NCI-H2196 treated with DMSO at 0.1 percent for 48 hours (cell line): ENCODE measurements at regions not wholly inside any gene's neighbourhood (a gene's known extent, or its start where the extent isn't known, plus 50 kb on each side); places are given as distances from the start of the nearest gene placed in this dataset.

Experiments
- DNase-seq: peaks from one replicate; lab custom pipeline; 2025; ENCODE audit not compliant: unreplicated experiment; lab: John Stamatoyannopoulos, UW

GRCh38 chr1:30638811-30639210 lies 84.6 kb downstream of the MATN1 start:
- no peak for DNase-seq

- DNase-seq: no peak
Measured at GRCh38 chr1:30638086-30638485, 85.3 kb downstream of the MATN1 start.

GRCh38 chr1:30637183-30637980 lies 86.0 kb downstream of the MATN1 start:
- no peak for DNase-seq

GRCh38 chr1:30636621-30637020 lies 86.8 kb downstream of the MATN1 start:
- DNase-seq: no peak

GRCh38 chr1:30635391-30635975 lies 87.9 kb downstream of the MATN1 start:
- no peak for DNase-seq

- no peak for DNase-seq
Measured at GRCh38 chr1:30634507-30634906, 88.9 kb downstream of the MATN1 start.

- no peak for DNase-seq
Measured at GRCh38 chr1:30633294-30633693, 90.1 kb downstream of the MATN1 start.

GRCh38 chr1:30632481-30632880 lies 90.9 kb downstream of the MATN1 start:
- DNase-seq: no peak

- no peak for DNase-seq
Measured at GRCh38 chr1:30631700-30632099, 91.7 kb downstream of the MATN1 start.

GRCh38 chr1:30629501-30629900 lies 93.9 kb downstream of the MATN1 start:
- no peak for DNase-seq

- no peak for DNase-seq
Measured at GRCh38 chr1:30627994-30628393, 95.4 kb downstream of the MATN1 start.

- DNase-seq: no peak
Measured at GRCh38 chr1:30627206-30627605, 96.2 kb downstream of the MATN1 start.

- no peak for DNase-seq
Measured at GRCh38 chr1:30623431-30623830, 100.0 kb downstream of the MATN1 start.

- no peak for DNase-seq
Measured at GRCh38 chr1:30619619-30620018, 103.8 kb downstream of the MATN1 start.

GRCh38 chr1:30618335-30618747 lies 105.0 kb downstream of the MATN1 start:
- no peak for DNase-seq

- DNase-seq: no peak
Measured at GRCh38 chr1:30616759-30617158, 106.6 kb downstream of the MATN1 start.

- DNase-seq: no peak
Measured at GRCh38 chr1:30615816-30616590, 107.4 kb downstream of the MATN1 start.

GRCh38 chr1:30615076-30615795 lies 108.1 kb downstream of the MATN1 start:
- no peak for DNase-seq

- no peak for DNase-seq
Measured at GRCh38 chr1:30613188-30613587, 110.2 kb downstream of the MATN1 start.

- DNase-seq: no peak
Measured at GRCh38 chr1:30612536-30613065, 110.8 kb downstream of the MATN1 start.

GRCh38 chr1:30611741-30612309 lies 111.6 kb downstream of the MATN1 start:
- no peak for DNase-seq
